K562 (cell line): ENCODE measurements at regions not wholly inside any gene's neighbourhood (a gene's known extent, or its start where the extent isn't known, plus 50 kb on each side); places are given as distances from the start of the nearest gene placed in this dataset.

Experiments
- BCLAF1 ChIP-seq, 2 experiments: fragments of 450-650 bp in 1 of 2; IDR thresholded peaks; 2 replicates each; pipeline ENCODE4 v1.6.1; 2011 to 2017; ENCODE audit warnings: low read depth in 2 of 2, antibody characterized with exemption in 1 of 2, borderline replicate concordance in 1 of 2, low read length in 1 of 2, mild to moderate bottlenecking in 1 of 2, mixed read lengths in 1 of 2; ENCODE audit not compliant: control insufficient read depth in 1 of 2
- HCFC1 ChIP-seq: IDR thresholded peaks from 2 replicates; pipeline ENCODE4 v1.6.1; 2012; ENCODE audit warnings: low read depth, low read length, improper control_type of control experiment
- MGA ChIP-seq: fragments of 450-650 bp; IDR thresholded peaks from 2 replicates; pipeline ENCODE4 v1.6.1; 2016; ENCODE audit warnings: mild to moderate bottlenecking, moderate library complexity
- NR2C1 ChIP-seq, 2 experiments: fragments of 450-650 bp; IDR thresholded peaks; 2 replicates each; pipeline ENCODE4 v1.6.1; 2017; ENCODE audit warnings: mild to moderate bottlenecking in 2 of 2, antibody characterized with exemption in 1 of 2, inconsistent platforms in 1 of 2, missing compliant biosample characterization in 1 of 2, missing genetic modification characterization in 1 of 2
- ZNF431 ChIP-seq: sonication (generic); formaldehyde crosslinking; IDR thresholded peaks from 2 replicates; pipeline ENCODE4 v1.8.0; 2022; ENCODE audit warnings: mild to moderate bottlenecking, missing genetic modification reagents
- ZNF830 ChIP-seq: fragments of 250-450 bp; sonication (Bioruptor Pico); IDR thresholded peaks from 2 replicates; pipeline ENCODE4 v1.5.0; 2021; ENCODE audit warnings: mild to moderate bottlenecking
- TF ChIP-seq, protein P1 (sequence below): sonication (generic); formaldehyde crosslinking; IDR thresholded peaks from 2 replicates; pipeline ENCODE4 v1.8.0; 2022; ENCODE audit warnings: missing genetic modification reagents, mild to moderate bottlenecking, borderline replicate concordance

- TF ChIP-seq MGA (no peak), NR2C1 (IDR thresholded peaks at IDR 0.05) (no peak), NR2C1 (tag; IDR thresholded peaks at IDR 0.05) (no peak), BCLAF1 (IDR thresholded peaks at IDR 0.05; ENCODE audit: borderline replicate concordance in 1 of 2, control insufficient read depth in 1 of 2, low read depth in 2 of 2, low read length in 1 of 2) (no peak), ZNF830 (CRISPR knock-in tag) (no peak), HCFC1 (no peak), ZNF431 (CRISPR knock-in tag) (no peak)
- TF ChIP-seq, protein P1, sequence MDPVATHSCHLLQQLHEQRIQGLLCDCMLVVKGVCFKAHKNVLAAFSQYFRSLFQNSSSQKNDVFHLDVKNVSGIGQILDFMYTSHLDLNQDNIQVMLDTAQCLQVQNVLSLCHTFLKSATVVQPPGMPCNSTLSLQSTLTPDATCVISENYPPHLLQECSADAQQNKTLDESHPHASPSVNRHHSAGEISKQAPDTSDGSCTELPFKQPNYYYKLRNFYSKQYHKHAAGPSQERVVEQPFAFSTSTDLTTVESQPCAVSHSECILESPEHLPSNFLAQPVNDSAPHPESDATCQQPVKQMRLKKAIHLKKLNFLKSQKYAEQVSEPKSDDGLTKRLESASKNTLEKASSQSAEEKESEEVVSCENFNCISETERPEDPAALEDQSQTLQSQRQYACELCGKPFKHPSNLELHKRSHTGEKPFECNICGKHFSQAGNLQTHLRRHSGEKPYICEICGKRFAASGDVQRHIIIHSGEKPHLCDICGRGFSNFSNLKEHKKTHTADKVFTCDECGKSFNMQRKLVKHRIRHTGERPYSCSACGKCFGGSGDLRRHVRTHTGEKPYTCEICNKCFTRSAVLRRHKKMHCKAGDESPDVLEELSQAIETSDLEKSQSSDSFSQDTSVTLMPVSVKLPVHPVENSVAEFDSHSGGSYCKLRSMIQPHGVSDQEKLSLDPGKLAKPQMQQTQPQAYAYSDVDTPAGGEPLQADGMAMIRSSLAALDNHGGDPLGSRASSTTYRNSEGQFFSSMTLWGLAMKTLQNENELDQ = no peak
Measured at GRCh38 chr10:94213001-94213530, 149.7 kb downstream of the NOC3L start (continued).
